HEK293T (cell line): ENCODE measurements at regions not wholly inside any gene's neighbourhood (a gene's known extent, or its start where the extent isn't known, plus 50 kb on each side); places are given as distances from the start of the nearest gene placed in this dataset.

Source experiments
- FOXA1 ChIP-seq: fragments of 450-650 bp; IDR thresholded peaks from 2 replicates; pipeline ENCODE4 v1.6.1; 2016; ENCODE audit warnings: mild to moderate bottlenecking
- FOXK2 ChIP-seq: fragments of 450-650 bp; IDR thresholded peaks from 2 replicates; pipeline ENCODE4 v1.6.1; 2016; ENCODE audit warnings: mild to moderate bottlenecking
- FOXM1 ChIP-seq: fragments of 450-650 bp; IDR thresholded peaks from 2 replicates; pipeline ENCODE4 v1.6.1; 2017; ENCODE audit warnings: mild to moderate bottlenecking, borderline replicate concordance
- HDGF ChIP-seq: fragments of 450-650 bp; IDR thresholded peaks from 2 replicates; pipeline ENCODE4 v1.6.1; 2017; ENCODE audit warnings: antibody characterized with exemption, borderline replicate concordance
- LEF1 ChIP-seq: fragments of 450-650 bp; IDR thresholded peaks from 2 replicates; pipeline ENCODE4 v1.6.1; 2017; ENCODE audit warnings: mild to moderate bottlenecking, borderline replicate concordance
- NFRKB ChIP-seq: fragments of 450-650 bp; IDR thresholded peaks from 2 replicates; pipeline ENCODE4 v1.6.1; 2016; ENCODE audit warnings: mild to moderate bottlenecking, moderate library complexity
- SP1 ChIP-seq: fragments of 450-650 bp; IDR thresholded peaks from 2 replicates; pipeline ENCODE4 v1.6.1; 2017
- TARDBP ChIP-seq: fragments of 450-650 bp; IDR thresholded peaks from 2 replicates; pipeline ENCODE4 v1.6.1; 2016
- TF ChIP-seq, protein P1 (sequence below): fragments of 450-650 bp; IDR thresholded peaks from 2 replicates; pipeline ENCODE4 v1.6.1; 2016

DNA sequence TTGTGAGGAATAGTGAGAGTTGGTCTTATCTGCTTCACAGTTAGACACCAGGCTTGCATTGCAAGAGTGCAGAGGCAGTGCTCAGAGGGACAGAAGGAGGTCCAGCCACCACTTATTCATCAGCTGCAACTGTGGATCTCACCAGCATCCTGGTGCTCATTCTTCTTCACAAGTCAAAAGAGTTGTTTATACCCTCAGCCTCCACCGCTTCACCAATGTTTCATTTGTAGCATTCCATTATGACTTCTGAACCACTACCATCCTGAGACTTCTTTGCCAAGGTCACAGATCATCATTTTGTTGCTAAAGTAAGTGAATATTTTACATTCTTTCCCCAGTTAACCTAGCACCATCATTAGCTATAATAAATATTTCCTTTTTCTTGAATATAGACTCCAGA is 230.5 kb upstream of the KITLG start:
- TF ChIP-seq SP1 (no peak), LEF1 (no peak), HDGF (no peak), FOXA1 (no peak), TARDBP (no peak), FOXM1 (no peak), FOXK2 (no peak), NFRKB (no peak)
- TF ChIP-seq, protein P1, sequence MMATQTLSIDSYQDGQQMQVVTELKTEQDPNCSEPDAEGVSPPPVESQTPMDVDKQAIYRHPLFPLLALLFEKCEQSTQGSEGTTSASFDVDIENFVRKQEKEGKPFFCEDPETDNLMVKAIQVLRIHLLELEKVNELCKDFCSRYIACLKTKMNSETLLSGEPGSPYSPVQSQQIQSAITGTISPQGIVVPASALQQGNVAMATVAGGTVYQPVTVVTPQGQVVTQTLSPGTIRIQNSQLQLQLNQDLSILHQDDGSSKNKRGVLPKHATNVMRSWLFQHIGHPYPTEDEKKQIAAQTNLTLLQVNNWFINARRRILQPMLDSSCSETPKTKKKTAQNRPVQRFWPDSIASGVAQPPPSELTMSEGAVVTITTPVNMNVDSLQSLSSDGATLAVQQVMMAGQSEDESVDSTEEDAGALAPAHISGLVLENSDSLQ, result no peak
